ENCODE measurements at regions not wholly inside any gene's neighbourhood (a gene's known extent, or its start where the extent isn't known, plus 50 kb on each side); places are given as distances from the start of the nearest gene placed in this dataset.

GRCh38 chr6:144602523-144603180 lies 317.5 kb downstream of the UTRN start:
- TF ChIP-seq ELF4 (IDR thresholded peaks at IDR 0.05) (no peak), BHLHE40 (IDR thresholded peaks at IDR 0.05; ENCODE audit: borderline replicate concordance) (no peak), SP1 (IDR thresholded peaks at IDR 0.05) (no peak), ZNF384 (IDR thresholded peaks at IDR 0.05) (no peak), HDGF (IDR thresholded peaks at IDR 0.05; ENCODE audit: borderline replicate concordance) (no peak), FOXK2 (IDR thresholded peaks at IDR 0.05) (no peak)
